GM19372 (cell line): ENCODE measurements at regions not wholly inside any gene's neighbourhood (a gene's known extent, or its start where the extent isn't known, plus 50 kb on each side); places are given as distances from the start of the nearest gene placed in this dataset.

Source experiments
- ATAC-seq: cut with Tn5 transposase; IDR thresholded peaks from one replicate; pipeline ENCODE4 v1.9.1; 2021; ENCODE audit warnings: mild to moderate bottlenecking, low read depth, moderate library complexity; ENCODE audit not compliant: unreplicated experiment

DNA sequence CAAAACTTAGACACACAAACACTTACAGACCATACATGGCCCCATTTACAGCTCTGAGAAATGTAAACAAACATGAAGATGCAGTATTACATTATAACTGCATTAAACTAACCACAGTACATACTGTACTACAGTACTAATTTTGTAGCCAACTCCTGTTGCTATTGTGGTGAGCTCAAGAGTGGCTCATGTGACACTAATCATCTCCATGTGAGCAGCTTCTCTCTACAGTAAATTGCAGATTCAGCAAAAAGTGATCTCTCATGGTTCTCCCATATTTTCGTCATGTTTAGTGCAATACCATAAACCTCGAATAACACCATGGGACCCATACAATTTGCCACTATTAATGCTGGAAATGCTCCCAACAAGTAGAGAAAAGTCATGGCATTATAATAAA lies 860.4 kb downstream of the EPHA7 start:
- no peak for ATAC-seq

- ATAC-seq = no peak
Observed at GRCh38 chr6:92550501-92550900, 868.9 kb downstream of the EPHA7 start.

GRCh38 chr6:92545861-92546260 lies 873.5 kb downstream of the EPHA7 start:
- no peak for ATAC-seq

GRCh38 chr6:92541448-92542060 lies 877.8 kb downstream of the EPHA7 start:
- ATAC-seq = no peak

- ATAC-seq = no peak
Observed at GRCh38 chr6:92538926-92539325, 880.4 kb downstream of the EPHA7 start.

- ATAC-seq = no peak
Observed at GRCh38 chr6:92538275-92538674, 881.1 kb downstream of the EPHA7 start.

DNA sequence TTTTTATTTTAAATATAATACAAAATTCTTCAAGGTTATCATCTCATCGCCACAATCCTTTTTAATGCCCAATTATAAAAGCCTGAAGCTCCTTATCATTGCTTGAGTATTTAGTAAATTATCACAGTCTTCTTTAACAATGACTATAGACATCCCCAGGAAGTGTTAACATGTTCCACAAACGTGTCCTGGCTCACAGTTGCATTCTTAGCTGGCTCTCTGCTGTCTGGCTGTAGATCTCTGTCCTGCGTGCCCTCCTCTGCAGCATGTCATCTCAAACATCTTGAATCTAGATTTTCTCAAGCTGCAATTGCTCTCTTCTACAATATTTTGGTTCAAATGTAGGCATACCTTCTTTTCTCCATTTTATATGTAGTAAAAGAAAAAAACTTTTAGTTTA lies 885.2 kb downstream of the EPHA7 start:
- no peak for ATAC-seq

- ATAC-seq = no peak
Observed at GRCh38 chr6:92522589-92522988, 896.8 kb downstream of the EPHA7 start.

DNA sequence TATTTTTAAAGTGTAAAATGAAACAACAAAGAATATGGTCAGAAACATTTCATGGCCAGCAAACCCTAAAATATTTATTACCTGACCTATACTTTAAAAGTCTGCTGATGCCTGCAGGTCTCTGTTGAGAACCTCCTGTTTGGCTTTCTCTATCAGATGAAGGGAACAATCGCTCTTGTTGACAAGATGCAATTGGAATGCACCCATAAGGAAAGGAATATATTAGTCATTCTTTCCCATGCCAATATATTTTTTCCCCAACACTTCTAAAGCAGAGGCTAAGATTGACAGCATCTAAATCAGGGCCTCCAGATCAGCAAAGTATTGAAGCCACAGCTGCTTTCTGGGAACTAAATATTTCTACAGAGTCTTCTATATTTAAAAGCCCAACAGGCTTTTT lies 897.8 kb downstream of the EPHA7 start:
- ATAC-seq = no peak

GRCh38 chr6:92510137-92510536 lies 909.2 kb downstream of the EPHA7 start:
- ATAC-seq = no peak

GRCh38 chr6:92507552-92507951 lies 911.8 kb downstream of the EPHA7 start:
- no peak for ATAC-seq

DNA sequence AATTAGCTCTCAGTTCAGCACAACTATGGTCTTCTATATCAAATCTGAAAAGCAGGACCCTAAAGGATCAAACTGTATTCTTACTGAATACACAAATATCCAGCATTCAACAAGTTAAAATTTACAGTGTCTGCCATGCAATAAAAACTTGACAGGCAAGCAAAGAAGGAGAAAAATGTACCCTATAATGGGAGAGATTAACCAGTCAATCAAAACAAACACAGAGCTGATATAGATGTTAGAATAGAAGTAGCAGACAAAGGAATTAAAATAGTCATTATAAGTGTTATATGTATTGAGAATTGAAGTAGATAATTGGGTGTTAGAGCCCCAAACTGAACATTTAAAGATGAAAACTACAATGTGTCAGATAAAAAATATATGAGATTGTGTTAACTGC lies 914.9 kb downstream of the EPHA7 start:
- ATAC-seq = no peak

DNA sequence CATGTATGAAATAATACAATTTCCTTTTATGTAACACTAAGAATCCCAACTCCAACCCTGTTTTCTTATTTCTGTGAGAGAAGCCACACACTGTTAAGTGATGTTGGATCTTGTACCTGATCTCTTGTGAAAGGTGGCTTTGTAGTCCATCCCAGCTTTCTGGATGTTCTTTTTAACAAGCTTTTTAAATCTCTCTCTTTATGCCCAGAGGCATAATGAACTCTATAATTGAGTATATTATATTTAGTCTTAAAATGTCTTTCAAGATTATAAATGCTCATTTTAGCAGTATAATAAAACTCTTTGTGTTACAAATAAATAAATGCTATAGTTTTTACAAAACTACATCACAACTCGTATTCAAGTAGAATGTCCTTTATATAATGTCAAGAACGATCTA lies 922.1 kb downstream of the EPHA7 start:
- no peak for ATAC-seq

DNA sequence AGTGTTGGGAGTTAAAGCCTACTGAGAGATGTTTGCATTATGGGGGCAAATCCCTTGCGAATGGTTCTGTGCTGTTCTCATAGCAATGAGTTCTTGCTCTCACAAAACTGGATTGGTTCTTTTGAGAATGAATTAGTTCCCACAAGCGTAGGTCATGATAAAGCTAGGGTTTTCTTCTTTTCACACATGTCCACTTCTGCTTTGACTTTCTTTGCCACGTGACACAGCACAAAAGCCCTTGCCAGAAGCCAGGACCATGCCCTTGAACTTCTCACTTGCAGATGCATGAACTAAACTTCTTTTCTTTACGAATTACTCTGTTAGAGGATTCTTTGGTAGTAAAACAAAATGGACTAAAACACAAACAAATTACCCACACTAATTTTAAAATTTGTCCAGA lies 922.8 kb downstream of the EPHA7 start:
- no peak for ATAC-seq

DNA sequence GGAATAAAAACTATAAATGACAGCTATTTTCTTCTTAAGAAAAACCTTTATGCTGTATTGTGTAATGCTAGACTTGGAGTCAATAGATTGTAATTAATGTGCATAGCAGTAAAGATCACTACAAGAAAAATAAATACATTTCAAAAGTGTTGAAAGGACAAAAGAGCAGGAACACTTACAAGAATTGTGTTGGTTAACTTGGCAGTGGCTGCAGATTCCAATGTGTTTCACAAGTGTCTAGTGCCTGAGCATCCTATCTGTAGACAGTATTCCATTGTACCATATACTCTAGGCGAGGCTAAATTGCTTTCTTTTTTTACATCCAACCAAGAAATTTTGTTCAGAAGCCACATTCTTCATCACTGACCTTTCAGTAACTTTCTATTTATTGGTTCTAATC lies 924.1 kb downstream of the EPHA7 start:
- ATAC-seq = no peak

DNA sequence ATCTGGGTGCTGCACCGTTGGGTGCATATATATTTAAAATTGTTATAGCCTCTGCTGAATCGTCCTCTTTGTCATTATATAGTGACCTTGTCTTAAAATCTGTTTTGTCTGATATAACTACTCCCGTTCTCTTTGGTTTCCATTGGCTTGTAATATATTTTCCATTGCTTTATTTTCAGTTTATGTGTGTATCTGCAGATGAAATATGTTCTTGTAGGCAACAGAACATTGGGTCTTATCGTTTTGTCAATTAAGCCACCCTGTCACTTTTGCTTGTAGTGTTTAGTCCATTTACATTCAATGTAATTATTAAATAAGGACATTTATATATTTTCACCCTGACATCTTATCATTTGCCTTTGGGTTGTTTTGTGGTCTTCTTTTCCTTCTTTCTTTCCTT lies 933.9 kb downstream of the EPHA7 start:
- no peak for ATAC-seq

- no peak for ATAC-seq
Observed at GRCh38 chr6:92479831-92480230, 939.5 kb downstream of the EPHA7 start.

GRCh38 chr6:92473056-92473455 lies 946.3 kb downstream of the EPHA7 start:
- ATAC-seq = no peak

DNA sequence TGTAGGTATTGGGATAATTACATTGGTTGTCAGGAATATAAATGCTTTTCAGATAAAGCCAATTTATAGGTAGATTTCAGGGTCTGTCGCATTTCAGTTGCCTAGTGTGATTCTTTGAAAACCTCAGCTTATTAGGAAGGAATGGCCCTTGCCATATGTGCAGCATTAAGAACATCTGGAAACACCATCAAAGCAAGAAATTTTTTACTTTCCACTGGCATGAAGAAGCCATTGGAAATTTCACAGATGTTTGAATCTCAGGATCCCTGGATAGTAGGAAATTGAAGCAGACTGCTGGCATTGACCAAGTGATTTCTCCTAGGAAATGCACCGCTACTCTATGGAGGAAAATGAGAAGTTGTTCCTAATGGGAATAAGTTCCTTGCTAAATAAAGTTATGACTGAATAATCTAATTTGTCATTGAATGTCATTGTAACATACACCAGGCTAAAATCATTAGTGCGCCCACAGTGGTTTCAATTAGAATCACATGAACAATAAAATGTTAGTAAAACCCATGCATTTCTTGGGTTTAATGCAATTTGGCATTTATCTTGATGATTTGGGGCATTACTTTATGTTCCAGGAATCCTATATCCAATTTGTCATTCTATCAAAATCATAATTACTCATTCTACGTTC lies 950.1 kb downstream of the EPHA7 start:
- ATAC-seq = no peak

DNA sequence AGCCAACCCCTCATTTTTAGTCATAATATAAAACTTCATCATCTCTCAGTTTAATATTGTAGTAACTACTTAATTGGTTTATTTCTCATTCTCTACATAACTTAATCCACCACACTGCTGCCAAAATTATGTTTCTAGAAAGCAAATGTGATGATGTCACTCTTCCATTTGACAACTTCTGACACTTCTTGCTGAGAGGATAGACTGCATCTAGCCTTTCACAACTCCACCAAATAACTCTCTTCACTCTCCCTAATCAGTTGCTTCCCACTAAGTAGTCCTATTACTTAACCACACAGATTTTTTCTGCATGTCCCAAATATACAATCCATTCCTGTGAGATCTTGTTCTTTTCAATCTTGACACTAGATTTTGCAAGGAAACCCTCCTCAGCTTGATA lies 951.3 kb downstream of the EPHA7 start:
- no peak for ATAC-seq

- ATAC-seq = no peak
Observed at GRCh38 chr6:92460133-92460532, 959.2 kb downstream of the EPHA7 start.

DNA sequence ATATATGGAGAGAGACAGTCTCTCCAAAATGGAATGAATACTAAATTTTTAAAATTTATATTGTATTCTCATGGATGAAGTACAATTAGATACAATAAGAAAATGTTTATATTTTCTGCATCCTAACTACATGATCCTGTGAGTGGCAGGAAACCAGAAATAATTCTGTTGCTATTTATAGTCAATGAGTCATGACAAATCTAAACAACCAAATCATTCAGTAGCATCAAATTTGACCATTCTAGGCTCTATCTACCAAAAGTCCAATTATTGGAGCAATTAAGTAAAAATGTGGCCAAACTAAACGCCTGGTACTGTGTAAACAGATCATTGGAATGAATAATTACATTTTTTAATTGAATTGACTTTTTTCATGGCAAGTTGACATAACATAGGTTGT lies 959.8 kb downstream of the EPHA7 start:
- ATAC-seq = no peak

GRCh38 chr6:92446052-92446451 lies 973.3 kb downstream of the EPHA7 start:
- no peak for ATAC-seq
